Kidney capillary endothelial cell (primary cell): ENCODE measurements at regions not wholly inside any gene's neighbourhood (a gene's known extent, or its start where the extent isn't known, plus 50 kb on each side); places are given as distances from the start of the nearest gene placed in this dataset.
"Not testable (repeated sequence)": the region's sequence is repeated elsewhere in the genome, so short reads cannot be mapped to it uniquely, and the experiment has no call there.

Experiments used
- DNase-seq: peaks from one replicate; pipeline ENCODE4 v3.0.0-alpha.2; 2018; ENCODE audit warnings: low spot score

DNA sequence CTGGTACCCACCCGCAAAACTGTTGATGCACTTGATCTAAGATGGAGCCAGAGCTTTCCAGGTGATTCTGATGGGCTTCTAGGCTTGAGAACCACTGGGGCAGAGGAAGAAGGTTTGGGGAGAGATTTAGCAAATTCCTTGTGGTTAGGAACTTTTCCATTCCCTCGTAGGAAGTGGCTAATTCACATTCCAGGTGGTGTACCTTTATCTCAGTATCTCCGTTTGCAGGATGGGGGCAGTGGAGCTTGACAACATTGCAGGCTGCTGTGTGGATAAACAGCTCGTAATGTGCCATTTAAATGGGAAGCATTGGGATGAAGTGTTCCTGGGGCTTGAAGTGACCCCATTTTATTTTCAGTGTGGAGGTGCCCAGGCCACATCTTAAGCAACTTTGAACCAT, 172.9 kb upstream of the IL12B start:
- DNase-seq = no peak

DNA sequence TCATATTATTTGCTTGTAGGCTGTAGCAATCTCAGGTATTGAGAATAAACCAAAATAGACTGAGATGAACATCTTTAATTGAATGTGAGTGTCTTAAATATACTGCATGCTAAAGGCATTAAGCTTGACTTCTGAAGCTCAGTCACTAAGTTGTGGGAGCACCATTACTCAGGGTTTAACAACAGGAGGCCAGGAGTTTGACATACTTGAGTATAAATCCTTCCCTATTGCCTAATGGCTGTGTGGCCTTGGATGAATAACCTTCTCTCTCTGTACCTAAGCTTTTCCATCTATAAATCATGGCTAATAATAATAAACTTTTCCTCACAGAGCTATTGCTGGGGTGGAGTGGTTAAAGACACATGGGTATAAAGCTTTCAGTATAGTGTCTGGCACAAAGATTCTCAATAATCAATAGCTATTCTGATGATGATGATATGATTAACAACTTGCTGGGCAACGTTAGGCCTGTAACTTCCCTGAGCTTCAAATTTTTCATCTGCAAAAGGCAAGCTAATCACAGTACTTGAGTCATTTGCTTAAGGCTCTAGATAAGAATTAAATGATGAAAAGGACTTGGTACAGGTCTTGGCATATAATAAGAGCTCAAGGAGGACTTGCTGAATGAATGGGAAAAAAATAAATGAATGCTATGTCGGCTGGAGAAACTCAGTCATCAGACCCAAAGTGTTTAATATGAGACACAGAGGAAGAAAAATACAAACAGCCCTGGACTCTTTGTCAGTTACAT, 174.0 kb upstream of the IL12B start:
- no peak for DNase-seq

DNA sequence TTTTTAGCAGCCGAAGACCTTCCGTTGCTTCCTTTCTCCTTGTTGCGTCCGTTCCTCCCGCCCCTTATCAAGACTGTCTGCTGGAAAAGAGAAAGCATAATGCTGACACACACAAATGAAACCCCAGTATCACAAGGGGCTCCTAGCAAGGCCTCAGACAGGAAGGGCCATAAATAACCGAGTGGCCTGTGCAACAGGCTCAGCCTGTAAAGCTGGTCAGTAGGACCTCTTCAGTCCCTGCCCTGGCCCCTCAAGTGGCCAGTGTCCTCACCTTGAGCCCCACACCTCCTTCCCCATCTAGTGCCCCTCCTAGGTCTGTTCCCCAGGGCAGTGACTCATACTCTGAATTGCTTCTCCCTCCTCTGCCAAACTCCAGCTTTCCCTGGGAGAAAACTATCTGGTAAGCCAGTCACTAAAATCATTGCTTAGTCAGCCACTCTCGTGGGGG, 174.6 kb upstream of the IL12B start:
- no peak for DNase-seq

DNA sequence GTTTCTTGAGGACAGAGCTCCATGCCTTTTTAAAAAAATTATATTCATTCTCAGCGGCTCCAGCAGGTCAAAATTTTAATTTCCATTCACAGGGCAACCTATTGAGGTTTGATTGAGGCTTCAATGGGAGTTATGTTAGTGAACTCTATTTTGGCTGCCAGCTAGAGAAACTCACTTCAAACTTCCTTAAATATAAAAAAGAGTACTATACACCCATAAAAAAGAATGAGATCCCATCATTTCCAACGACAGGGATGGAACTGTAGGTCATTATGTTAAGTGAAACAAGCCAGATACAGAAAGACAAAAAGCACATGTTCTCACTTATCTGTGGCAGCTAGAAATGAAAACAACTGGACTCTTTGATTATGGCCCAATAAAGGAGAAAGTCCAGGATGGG, 176.8 kb upstream of the IL12B start:
- no peak for DNase-seq

DNA sequence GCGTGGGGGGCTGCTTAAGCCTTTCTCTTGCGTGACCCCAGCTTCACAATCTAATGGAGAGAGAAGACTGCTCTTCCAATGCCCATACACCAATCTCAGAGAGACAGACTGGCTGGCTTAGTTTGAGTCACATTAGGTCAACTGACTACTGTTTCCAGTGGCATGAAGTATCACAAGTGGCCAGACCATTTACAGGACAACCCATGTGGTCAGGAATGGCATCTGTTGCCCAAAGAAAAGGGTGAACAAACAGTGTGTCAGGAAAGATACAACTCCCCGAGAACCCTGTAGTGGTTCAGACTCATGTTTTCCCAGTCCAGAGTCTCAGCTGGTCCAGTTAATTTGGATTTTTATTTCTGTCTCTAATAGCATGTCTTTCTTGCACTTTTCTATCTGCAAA, 177.4 kb upstream of the IL12B start:
- DNase-seq = no peak

DNA sequence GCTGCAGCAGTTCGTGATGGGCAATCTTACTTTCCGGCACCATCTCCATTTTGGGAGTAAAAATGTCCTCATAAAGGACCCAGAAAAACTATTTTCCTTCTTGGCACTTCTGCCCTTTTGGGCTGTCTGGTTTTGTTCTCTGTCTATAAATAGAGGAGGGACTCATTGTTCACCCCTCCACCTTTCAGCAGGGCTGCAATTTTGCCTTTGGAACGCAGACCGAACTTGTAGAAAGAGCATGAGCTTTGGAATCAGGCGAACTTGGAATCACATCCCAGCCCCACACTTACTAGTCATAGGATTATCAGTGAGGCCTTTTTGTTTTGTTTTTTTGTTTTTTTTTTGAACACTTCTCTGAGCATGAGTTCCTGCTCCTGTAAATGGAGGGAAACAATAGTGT, 178.1 kb upstream of the IL12B start:
- no peak for DNase-seq

DNA sequence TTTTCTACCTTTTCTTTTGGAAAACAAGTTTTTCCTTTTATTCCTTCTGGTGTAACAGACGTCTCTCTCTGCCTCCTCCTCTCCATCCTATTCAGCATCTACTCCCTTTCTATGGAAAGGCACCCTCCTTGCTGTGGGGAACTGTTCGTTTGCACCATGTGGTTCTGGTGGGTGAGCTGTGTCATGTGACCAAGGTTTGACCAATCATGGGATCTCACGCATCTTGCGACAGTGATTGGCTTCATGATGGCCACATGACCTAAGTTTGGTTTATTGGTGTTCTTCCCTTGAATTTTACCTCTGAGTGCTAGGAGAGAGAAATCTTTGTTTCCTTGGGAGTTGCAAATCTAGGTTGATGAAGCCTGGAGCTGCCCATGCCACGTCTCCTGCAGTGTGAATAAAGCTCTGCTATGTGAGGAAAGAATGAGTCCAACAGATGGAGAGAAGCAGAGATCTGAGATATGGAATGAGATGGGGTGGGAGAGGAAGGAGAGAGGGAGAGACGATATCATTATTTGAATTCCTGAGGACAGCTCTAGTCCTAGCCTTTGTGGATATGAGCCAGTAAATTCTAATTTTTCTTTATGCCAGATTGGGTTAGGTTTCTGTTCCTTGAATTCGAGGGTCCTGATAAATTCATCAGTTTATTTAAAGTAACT, 178.8 kb upstream of the IL12B start:
- DNase-seq = no peak

DNA sequence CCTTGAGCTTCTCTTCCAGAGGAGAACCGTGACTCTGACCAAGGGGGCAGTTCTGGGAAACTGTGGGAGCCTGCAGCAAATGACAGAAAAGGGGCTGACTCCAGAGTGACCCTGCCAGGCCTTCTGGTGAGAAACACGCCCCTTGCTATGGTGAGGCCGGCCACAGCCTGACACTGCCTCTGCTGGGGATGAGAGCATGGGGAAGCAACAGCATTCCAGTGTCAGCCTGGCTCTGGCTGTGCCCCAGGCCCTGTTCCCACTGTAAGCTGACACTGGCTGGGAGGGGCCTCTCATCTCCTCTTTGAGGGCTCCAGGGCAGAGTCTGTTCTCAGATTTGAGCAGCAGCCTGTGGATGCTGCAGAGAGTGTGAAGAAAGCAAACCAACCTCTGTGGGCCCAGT, 180.0 kb upstream of the IL12B start:
- DNase-seq = no peak

DNA sequence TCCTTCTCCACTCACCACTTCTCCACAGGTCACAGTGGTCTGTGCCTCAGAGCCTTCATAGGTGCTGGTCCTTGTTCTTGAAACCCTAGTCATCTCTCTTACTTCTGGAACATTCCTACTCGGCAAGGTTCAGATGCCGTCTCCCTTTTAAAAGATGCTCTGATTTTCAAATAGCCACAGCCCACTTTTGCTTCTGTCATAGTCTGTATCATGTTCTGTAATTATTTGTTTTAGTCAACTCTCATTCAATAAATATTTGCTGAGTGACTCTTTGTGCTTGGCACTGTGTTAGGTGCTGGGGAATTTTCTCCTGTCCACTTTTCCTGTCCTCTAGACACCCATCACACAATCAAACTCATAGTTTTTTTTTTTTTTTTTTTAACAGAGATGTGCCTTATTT, 181.3 kb upstream of the IL12B start:
- DNase-seq = no peak

DNA sequence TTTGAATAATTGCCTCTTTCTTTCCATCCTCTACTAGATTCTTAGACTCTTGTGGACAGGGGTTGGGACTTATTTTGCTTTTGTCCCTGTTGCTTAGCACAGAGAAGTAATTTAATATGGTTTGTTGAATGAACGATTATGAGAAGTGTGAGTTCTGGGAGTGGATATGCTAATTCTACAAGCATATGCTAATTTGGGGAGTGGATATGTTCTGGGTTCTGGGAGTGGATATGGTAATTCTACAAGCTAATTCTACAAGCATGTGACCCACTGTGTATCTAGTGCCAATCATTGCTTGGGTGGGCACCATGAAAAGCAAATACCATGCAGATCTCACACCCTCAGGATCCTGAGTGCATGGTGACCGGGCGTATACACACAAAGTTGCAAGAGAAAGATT, 181.8 kb upstream of the IL12B start:
- DNase-seq = no peak

DNA sequence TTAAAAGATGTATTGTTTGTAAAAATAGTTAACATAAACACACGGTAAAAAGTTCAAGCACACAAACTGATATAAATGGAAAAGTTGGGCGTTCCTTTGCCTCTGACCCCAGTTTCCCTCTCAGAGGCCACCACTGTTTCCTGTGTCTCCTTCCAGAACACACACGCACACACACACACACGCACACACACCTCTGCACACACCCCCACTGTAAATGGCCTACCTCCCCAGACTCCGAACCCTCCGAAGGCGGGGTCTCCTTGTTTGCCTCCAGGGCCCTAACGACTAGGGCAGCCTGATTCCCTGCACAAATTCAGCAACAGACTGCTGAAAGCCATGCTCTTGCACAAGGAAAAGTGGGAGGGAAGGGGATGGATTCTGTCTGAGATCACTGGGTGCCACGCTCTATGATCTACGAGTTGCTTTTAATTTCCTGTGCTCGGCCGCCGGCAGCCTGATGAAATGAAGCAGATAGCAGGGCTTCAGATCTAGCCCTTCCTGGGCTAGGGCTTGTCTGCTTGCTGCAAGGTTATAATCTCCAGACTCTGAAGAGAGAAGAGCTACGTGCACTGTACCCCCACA, 184.0 kb upstream of the IL12B start:
- no peak for DNase-seq

DNA sequence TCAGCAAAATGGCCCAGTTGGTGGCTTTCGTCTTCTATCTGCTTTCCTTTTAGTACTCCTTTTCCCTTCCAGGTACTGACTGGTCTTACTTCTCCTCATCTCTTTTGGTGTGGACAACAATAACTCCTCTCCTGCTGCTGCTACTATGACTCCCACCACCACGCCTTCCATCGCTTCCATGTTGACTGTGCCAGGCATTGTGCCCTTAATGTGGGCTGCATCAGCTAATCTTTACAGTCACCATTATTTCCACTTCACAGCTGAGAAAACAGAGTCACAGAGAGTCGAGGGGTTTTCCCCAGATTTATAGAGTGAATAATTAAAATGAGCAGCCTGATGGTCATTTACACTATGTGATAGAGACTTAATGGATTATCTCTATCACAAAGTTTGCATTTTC, 184.9 kb upstream of the IL12B start:
- no peak for DNase-seq

DNA sequence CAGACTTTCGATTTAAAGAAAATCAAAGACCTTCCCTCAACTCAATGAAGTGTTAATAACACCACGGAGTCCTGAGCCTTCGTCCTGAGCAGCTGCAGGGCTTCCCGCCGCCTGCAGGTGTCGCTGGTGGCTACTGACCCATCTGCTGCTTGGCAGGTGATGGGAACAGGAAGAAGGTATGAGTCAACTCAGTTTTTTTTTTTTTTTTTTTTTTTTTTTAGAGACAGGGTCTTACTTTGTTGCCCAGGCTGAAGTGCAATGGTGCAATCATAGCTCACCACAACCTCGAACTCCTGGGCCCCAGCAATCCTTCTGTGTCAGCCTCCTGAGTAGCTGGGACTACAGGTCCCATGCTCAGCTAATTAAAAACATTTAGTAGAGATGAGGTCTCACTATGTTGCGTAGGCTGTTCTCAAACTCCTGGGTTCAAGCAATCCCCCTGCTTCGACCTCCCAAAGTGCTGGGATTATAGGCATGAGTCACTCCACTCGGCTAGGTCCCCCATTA, 185.7 kb upstream of the IL12B start:
- peak; percentile 49 for DNase-seq

DNA sequence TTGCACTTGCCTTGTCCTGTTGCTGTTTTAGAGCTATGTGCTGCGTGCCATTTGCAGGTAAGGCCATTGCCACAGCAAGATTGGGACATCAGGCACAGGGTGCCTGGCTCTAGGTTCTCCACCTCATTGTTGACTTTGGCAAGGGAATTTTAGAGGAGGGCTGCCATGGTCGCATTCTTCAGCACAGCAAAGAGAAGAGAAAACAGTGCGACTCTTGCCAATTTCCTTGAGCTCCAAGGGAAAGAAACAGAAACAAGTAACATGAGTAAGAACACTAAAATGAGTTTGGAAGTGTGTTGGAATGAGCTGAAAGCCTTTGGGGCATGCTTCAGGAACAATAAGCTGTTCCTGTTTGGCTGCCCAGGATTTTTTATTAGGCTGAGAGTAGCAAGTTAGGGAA, 188.1 kb upstream of the IL12B start:
- no peak for DNase-seq

DNA sequence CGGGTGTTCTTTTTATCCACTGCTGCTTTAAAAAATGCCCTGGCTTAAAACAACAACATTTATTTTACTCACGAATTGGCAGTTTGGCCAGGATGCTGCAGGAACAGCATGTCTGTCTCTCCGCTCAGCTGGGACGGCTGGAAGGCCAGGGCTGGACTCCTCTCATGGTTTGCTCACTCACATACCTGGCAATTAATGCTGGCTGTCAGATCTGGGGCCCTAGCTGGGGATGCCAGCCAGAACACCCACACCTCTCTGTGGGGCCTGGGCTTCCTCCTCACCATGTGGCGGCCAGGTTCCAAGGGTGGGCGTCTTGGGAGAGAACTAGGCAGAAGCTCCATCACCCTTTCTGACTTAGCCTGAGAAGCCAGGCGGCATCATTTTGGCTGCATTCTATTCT, 189.1 kb upstream of the IL12B start:
- DNase-seq = no peak

DNA sequence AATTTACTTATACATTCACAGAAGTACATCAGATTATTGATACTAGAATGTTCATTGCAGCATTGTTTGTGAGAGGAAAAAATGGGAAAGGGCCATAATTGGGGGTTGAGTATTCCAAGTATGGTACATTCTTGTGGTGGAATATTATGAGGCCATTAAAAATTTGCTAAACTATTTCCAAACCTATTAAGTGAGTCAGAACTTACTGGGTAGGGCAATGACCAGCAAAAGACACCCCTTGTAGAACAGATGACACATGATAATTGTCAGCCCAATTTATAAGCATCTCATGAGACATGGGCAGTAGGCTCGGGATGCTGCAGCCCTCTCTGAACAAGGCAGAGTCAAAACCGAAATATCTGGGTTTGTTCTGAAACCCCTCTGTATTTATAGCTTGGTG, 192.6 kb upstream of the IL12B start:
- DNase-seq = no peak

DNA sequence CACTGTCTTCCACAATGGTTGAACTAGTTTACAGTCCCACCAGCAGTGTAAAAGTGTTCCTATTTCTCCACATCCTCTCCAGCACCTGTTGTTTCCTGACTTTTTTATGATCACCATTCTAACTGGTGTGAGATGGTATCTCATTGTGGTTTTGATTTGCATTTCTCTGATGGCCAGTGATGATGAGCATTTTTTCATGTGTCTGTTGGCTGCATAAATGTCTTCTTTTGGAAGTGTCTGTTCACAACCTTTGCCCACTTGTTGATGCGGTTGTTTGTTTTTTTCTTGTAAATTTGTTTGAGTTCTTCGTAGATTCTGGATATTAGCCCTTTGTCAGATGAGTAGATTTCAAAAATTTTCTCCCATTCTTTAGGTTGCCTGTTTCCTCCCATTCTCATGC, 194.0 kb upstream of the IL12B start:
- not testable (repeated sequence) for DNase-seq

DNA sequence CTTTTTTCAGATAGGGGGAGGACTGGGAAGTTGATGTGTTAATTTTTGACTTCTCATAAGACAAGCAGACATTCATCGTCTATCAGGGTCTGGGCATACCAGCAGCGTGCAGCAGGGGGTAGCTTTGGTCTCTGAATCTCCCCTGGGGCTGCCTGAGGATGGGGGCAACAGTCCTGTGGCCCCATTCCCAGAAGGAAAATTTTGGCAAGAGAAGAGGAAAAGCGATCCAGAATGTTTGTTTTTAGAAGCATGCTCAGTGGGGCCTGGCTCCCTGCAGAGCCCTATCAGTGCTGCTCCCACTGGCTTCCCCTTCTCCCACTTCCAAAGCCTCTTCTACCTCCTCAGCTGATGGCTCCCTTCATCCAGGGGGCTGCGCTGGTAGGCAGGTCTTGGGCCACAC, 194.8 kb upstream of the IL12B start:
- DNase-seq = no peak

DNA sequence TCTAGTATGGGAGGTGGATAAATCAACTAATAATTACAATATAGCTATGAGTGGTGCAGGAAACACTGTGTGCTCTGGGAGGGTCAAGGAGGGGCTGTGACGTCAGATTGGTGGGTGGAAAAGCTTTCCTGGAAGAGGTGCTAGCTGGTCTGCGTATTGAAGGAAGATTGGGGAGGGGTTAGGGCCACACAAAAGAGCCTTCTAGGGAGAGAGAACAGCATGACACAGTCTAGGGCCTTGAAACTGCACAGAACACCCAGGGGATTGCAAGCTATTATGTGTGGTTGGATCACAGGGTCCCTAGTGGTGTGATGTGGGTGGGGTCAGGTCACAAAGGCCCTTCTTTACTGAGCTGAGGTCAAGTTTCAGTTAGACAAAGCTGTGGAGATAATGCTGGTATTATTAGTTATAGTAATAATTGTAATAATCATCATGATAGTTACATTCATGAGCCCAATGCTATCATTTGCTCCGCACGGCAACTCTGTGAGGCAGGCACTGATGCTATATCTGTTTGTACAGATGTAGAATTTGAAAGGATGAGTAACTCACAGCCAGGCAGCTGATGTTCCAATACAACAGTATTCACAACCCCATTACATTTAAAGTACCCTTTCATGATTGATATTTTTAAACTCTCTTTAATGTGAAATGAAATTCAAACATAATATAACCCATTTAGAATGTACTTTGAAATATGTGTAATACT, 197.4 kb upstream of the IL12B start:
- no peak for DNase-seq

DNA sequence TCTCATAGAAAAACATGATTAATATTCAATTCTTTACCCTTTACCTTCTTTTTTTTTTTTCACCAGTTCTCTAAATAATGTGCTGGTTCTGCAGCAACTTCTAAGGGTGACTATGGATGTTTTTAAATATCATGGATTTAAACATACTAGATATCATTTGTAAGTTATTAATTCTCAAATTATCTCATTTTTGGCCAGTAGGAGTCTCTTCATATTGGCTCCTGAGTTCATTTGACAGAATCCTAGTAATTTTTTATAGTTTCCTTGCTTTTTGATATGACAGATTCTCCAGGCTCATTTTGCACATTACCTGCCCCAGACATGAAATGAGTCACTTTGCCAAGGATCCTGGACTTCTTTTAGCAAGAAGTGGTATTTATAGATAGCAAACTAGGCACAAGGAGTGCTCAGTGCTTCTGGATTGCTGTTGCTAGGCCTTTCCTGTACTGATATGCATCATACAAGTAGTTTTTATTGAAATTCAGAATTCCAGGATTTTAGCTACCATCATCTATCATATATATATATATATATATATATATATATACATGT, 201.3 kb upstream of the IL12B start:
- no peak for DNase-seq

DNA sequence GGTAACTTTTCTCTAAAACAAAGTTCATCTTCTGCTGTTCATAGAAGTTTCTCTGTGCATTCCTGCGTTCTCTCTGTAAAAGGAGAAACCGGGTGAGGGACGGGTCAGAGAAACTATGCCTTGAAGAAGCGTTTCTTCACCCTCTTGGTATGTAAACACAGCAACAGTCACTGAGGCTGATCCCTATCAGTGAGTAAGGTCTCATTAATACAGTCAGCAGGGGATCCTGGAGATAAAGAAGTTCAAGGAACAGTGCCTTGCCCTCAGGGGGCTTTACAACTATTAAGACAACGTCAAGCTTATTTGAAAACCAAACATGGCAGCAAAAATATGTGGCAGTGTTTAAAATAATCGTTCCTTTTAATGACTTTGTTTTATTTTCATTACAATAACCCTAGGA, 202.9 kb upstream of the IL12B start:
- DNase-seq = no peak

DNA sequence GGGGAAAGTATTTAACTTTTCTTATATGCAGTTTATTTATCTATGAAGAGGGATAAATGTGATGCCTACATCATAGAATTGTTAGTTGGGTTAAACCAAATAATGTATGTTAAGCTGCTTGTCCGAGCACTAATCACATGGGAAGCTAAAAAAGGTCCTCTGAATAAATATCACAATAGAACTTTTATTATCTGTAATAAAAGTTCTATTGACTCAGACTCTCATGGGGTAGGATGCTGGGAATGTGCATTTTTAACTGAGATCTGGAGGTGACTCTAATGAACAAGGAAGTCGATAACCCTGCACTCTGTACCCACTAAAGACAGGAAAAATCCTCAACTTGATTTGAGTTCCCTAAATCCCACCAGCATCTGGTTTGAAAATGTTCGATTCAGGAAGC, 205.9 kb upstream of the IL12B start:
- DNase-seq = no peak

DNA sequence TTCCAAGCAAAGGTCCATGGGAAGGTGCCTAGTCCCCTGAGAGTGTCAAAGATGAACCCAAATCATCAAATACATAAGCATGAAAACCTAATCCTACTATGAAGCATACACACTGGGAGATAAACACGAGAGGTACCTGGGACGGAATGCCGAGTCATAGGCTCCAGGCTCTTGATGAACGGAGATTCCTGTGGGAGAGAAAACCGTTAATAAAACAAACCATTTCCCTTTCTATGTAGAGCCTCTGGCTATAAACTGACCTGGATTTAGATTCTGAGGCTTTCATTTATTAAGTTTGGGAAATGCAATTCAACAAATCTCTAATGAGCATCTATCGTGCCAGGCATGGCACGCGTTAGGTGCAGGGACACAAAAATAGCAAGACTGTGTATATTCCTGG, 206.4 kb upstream of the IL12B start:
- no peak for DNase-seq
